ENCODE measurements at regions not wholly inside any gene's neighbourhood (a gene's known extent, or its start where the extent isn't known, plus 50 kb on each side); places are given as distances from the start of the nearest gene placed in this dataset.

- no peak overlapping the region for H3K27ac ChIP-seq (ENCODE audit: low read depth, low read length)
- ChIA-PET RAD21 (ENCODE audit: low non-redundant PET in 1 of 2, low total read pairs in 2 of 2, uncharacterized antibody in 2 of 2, unreplicated experiment in 2 of 2) (no interaction called here), CTCF (no interaction called here)
These were observed 73.2 kb upstream of the TENM3 start for GRCh38 chr4:182169987-182170386.

GRCh38 chr4:182170417-182170935 lies 72.7 kb upstream of the TENM3 start:
- Histone ChIP-seq H3K79me2 (ENCODE audit: insufficient read depth, low read length) (no peaks in the 10 kb centered on the region), H3K27ac (ENCODE audit: low read depth, low read length) (no peak overlapping the region), H3K4me2 (ENCODE audit: low read length) (no peak overlapping the region), H3K27me3 (ENCODE audit: insufficient read depth, low read length) (peaks cover 12% of the 10 kb centered on the region; the same call in 1 of the 2 replicates), H3K4me3 (replicated peaks in 1 of 2; ENCODE audit: low read depth in 1 of 2, low read length in 2 of 2) (no peak overlapping the region), H3K4me1 (ENCODE audit: control insufficient read depth in 1 of 2, insufficient read depth in 2 of 2, low read length in 2 of 2) (no peaks in the 10 kb centered on the region), H3K36me3 (ENCODE audit: control insufficient read depth in 1 of 2, insufficient read depth in 2 of 2, low read length in 2 of 2) (no peaks in the 10 kb centered on the region), H3K9me3 (ENCODE audit: control insufficient read depth in 1 of 2, insufficient read depth in 1 of 2, low read depth in 1 of 2, low read length in 2 of 2) (no peaks in the 10 kb centered on the region), H4K20me1 (ENCODE audit: insufficient read depth) (no peaks in the 10 kb centered on the region), H3K9ac (ENCODE audit: low read length) (no peak overlapping the region), H3K9me2 (ENCODE audit: insufficient read depth) (no peaks in the 10 kb centered on the region), H2AFZ (ENCODE audit: low read depth, low read length, poor library complexity, severe bottlenecking) (no peak overlapping the region)
- DNase-seq (ENCODE audit: low read depth, low spot score) (no peak), ATAC-seq (no peak)
- ChIA-PET RAD21 (ENCODE audit: low non-redundant PET in 1 of 2, low total read pairs in 2 of 2, uncharacterized antibody in 2 of 2, unreplicated experiment in 2 of 2) (no interaction called here), CTCF (no interaction called here), POLR2A (no interaction called here)
- BruUV-seq (replicated peaks): no TSS peak
- TF ChIP-seq, protein P1, sequence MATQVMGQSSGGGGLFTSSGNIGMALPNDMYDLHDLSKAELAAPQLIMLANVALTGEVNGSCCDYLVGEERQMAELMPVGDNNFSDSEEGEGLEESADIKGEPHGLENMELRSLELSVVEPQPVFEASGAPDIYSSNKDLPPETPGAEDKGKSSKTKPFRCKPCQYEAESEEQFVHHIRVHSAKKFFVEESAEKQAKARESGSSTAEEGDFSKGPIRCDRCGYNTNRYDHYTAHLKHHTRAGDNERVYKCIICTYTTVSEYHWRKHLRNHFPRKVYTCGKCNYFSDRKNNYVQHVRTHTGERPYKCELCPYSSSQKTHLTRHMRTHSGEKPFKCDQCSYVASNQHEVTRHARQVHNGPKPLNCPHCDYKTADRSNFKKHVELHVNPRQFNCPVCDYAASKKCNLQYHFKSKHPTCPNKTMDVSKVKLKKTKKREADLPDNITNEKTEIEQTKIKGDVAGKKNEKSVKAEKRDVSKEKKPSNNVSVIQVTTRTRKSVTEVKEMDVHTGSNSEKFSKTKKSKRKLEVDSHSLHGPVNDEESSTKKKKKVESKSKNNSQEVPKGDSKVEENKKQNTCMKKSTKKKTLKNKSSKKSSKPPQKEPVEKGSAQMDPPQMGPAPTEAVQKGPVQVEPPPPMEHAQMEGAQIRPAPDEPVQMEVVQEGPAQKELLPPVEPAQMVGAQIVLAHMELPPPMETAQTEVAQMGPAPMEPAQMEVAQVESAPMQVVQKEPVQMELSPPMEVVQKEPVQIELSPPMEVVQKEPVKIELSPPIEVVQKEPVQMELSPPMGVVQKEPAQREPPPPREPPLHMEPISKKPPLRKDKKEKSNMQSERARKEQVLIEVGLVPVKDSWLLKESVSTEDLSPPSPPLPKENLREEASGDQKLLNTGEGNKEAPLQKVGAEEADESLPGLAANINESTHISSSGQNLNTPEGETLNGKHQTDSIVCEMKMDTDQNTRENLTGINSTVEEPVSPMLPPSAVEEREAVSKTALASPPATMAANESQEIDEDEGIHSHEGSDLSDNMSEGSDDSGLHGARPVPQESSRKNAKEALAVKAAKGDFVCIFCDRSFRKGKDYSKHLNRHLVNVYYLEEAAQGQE (IDR thresholded peaks at IDR 0.05; ENCODE audit: low read depth): no peak
- TF ChIP-seq ELF1 (IDR thresholded peaks at IDR 0.05; ENCODE audit: borderline replicate concordance, low read depth) (no peak), JUND (IDR thresholded peaks at IDR 0.05) (no peak), CBX3 (IDR thresholded peaks at IDR 0.05; ENCODE audit: low read depth) (no peak), YY1 (IDR thresholded peaks at IDR 0.05; ENCODE audit: extremely low read depth, insufficient replicate concordance, low read depth, low read length) (no peak), CEBPB (IDR thresholded peaks at IDR 0.05; ENCODE audit: low read depth) (no peak), POLR2AphosphoS5 (IDR thresholded peaks at IDR 0.05; ENCODE audit: low read depth, low read length) (no peak), SIN3A (IDR thresholded peaks at IDR 0.05; ENCODE audit: low read depth) (no peak), ZFX (IDR thresholded peaks at IDR 0.05) (no peak), SRF (IDR thresholded peaks at IDR 0.05; ENCODE audit: low read depth) (no peak)
- TF ChIP-seq, protein P2, sequence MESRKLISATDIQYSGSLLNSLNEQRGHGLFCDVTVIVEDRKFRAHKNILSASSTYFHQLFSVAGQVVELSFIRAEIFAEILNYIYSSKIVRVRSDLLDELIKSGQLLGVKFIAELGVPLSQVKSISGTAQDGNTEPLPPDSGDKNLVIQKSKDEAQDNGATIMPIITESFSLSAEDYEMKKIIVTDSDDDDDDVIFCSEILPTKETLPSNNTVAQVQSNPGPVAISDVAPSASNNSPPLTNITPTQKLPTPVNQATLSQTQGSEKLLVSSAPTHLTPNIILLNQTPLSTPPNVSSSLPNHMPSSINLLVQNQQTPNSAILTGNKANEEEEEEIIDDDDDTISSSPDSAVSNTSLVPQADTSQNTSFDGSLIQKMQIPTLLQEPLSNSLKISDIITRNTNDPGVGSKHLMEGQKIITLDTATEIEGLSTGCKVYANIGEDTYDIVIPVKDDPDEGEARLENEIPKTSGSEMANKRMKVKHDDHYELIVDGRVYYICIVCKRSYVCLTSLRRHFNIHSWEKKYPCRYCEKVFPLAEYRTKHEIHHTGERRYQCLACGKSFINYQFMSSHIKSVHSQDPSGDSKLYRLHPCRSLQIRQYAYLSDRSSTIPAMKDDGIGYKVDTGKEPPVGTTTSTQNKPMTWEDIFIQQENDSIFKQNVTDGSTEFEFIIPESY (IDR thresholded peaks at IDR 0.05; ENCODE audit: extremely low read depth, insufficient replicate concordance, low read length): no peak
- intact Hi-C loops (cut with micrococcal nuclease): no loop called here

More at GRCh38 chr4:182169987-182170386, 73.2 kb upstream of the TENM3 start:
- BruUV-seq (replicated peaks): no TSS peak
- no peaks in the 10 kb centered on the region for H3K79me2 ChIP-seq (ENCODE audit: insufficient read depth, low read length)
- no peak overlapping the region for H3K9ac ChIP-seq (ENCODE audit: low read length)
- H3K36me3 ChIP-seq (ENCODE audit: control insufficient read depth in 1 of 2, insufficient read depth in 2 of 2, low read length in 2 of 2): no peaks in the 10 kb centered on the region
- intact Hi-C loops (cut with micrococcal nuclease): no loop called here
- H3K9me3 ChIP-seq (ENCODE audit: control insufficient read depth in 1 of 2, insufficient read depth in 1 of 2, low read depth in 1 of 2, low read length in 2 of 2): no peaks in the 10 kb centered on the region
- ATAC-seq: no peak
- H3K27me3 ChIP-seq (ENCODE audit: insufficient read depth, low read length): peaks cover 12% of the 10 kb centered on the region
- H2AFZ ChIP-seq (ENCODE audit: low read depth, low read length, poor library complexity, severe bottlenecking): no peak overlapping the region
- DNase-seq (ENCODE audit: low read depth, low spot score): no peak
- no peaks in the 10 kb centered on the region for H3K4me1 ChIP-seq (ENCODE audit: control insufficient read depth in 1 of 2, insufficient read depth in 2 of 2, low read length in 2 of 2)
- no peak overlapping the region for H3K4me3 ChIP-seq (replicated peaks in 1 of 2; ENCODE audit: low read depth in 1 of 2, low read length in 2 of 2)
- TF ChIP-seq TCF7L2 (IDR thresholded peaks at IDR 0.05; ENCODE audit: borderline replicate concordance, extremely low read depth, insufficient read depth, insufficient read length): no peak
- no peaks in the 10 kb centered on the region for H4K20me1 ChIP-seq (ENCODE audit: insufficient read depth)
- POLR2A ChIA-PET: no interaction called here
- no peaks in the 10 kb centered on the region for H3K9me2 ChIP-seq (ENCODE audit: insufficient read depth)
- H3K4me2 ChIP-seq (ENCODE audit: low read length): no peak overlapping the region

Data from HCT116 (cell line).